Adrenal gland (tissue), 9 donors: ENCODE measurements at regions not wholly inside any gene's neighbourhood (a gene's known extent, or its start where the extent isn't known, plus 50 kb on each side); places are given as distances from the start of the nearest gene placed in this dataset.

Source experiments
- DNase-seq, 7 donors: peaks; one replicate each; pipeline ENCODE4 v3.0.0-alpha.2; 2019 to 2020
- H3K27ac ChIP-seq, 5 donors: fragments of 200-600 bp; sonication (generic) in 4 of 5; 1 replicate in 3 of 5; 2 replicates in 2 of 5; pipeline versions ENCODE4 v1.5.1 to v1.8.0; 2016 to 2020; ENCODE audit warnings: mild to moderate bottlenecking in 1 of 5
- H3K27me3 ChIP-seq: fragments of 200-600 bp; 2 replicates; pipeline ENCODE4 v1.8.0; 2021
- H3K36me3 ChIP-seq, 2 donors: fragments of 200-600 bp; replicated peaks in 1 of 2; 1 replicate in 1 of 2; 2 replicates in 1 of 2; pipeline versions ENCODE4 v1.5.1 to v1.8.0; 2018 to 2022
- H3K4me1 ChIP-seq, 2 donors: fragments of 200-600 bp; replicated peaks in 1 of 2; 1 replicate in 1 of 2; 2 replicates in 1 of 2; pipeline versions ENCODE4 v1.5.1 to v1.8.0; 2018 to 2021
- H3K4me3 ChIP-seq, 4 donors: fragments of 200-600 bp; sonication (generic) in 3 of 4; one replicate each; pipeline ENCODE4 v1.5.1; 2016 to 2018
- H3K9me3 ChIP-seq, 3 donors: fragments of 200-600 bp; sonication (generic) in 1 of 3; replicated peaks in 1 of 3; 1 replicate in 2 of 3; 2 replicates in 1 of 3; pipeline versions ENCODE4 v1.5.1 to v1.8.0; 2016 to 2021
- CTCF ChIP-seq, 6 experiments: fragments of 450-650 bp in 4 of 6; fragments of 200-600 bp in 2 of 6; sonication (generic) in 1 of 6; IDR thresholded peaks; 1 replicate in 5 of 6; 2 replicates in 1 of 6; pipeline versions ENCODE4 v1.5.1 to v1.8.0; 2016 to 2021; ENCODE audit warnings: antibody characterized with exemption in 6 of 6, mild to moderate bottlenecking in 2 of 6, moderate library complexity in 1 of 6
- POLR2A ChIP-seq, 2 donors: fragments of 450-650 bp; IDR thresholded peaks; one replicate each; pipeline ENCODE4 v1.6.1; 2017; ENCODE audit warnings: antibody characterized with exemption in 2 of 2, mild to moderate bottlenecking in 2 of 2, moderate library complexity in 1 of 2
- WGBS, 4 donors: extraction: QIAGEN DNeasy Blood & Tissue Kit in 2 of 4; methylation state at CpG; one replicate each; pipeline versions ENCODE4 v1.1.5 to v1.1.7; 2013 to 2017; 5-methylcytosine and 5-hydroxymethylcytosine counted together
- intact Hi-C, 2 donors: fragments of 100-400 bp; cut with DNase I; formaldehyde crosslinking; loops; one replicate each; pipeline versions ENCODE4 v1.14.1 to v1.15.0; 2022 to 2023
- donor health status: healthy with polysubstance abuse.
- donor health status: Bipolar disorder and iron deficiency.
- donor health status: DM: yes; HTN: yes; CAD: no.
- donor health status: DM: no; HTN: no; CAD: no.
- donor health status: DM: no; HTN: no; CAD: no.

- no peak for TF ChIP-seq CTCF (IDR thresholded peaks at IDR 0.05)
- TF ChIP-seq POLR2A (IDR thresholded peaks at IDR 0.05): no peak
- 32 to 53% (median 47%) methylated on average over 6 of the region's 6 CpGs for WGBS, 4 donors
Observed at GRCh38 chr12:114302606-114303315, 103.2 kb downstream of the TBX5 start.

DNA sequence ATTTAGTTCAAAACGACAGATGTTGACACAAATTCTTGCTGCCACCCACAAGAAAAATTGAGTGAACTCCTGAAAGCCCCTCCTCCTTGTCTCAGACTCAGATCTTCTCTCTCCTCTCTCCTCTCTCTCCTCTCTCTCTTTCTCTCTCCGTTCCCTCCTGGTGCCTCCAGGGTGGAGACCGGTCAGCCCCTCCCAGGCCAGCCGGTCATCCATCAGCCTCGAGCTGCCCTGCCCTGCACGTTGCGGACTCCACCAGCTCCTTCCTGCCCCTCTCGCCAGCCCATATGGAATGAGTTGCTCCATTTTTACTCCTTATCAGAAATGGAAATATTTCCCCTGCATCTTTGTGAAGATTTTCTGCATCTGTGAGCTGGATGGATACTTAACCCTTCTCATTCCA is 103.8 kb downstream of the TBX5 start:
- no peak overlapping the region for H3K27ac ChIP-seq
- no peaks in the 10 kb centered on the region for H3K27me3 ChIP-seq
- H3K4me3 ChIP-seq: no peak overlapping the region
- H3K36me3 ChIP-seq: no peaks in the 10 kb centered on the region
- TF ChIP-seq POLR2A (IDR thresholded peaks at IDR 0.05): no peak
- TF ChIP-seq CTCF (IDR thresholded peaks at IDR 0.05): no peak
- intact Hi-C loops: no loop called here
- WGBS, 4 donors: 15 to 18% (median 16%) methylated on average over 8 of the region's 8 CpGs
- no peak for DNase-seq
- no peaks in the 10 kb centered on the region for H3K9me3 ChIP-seq
- no peaks in the 10 kb centered on the region for H3K4me1 ChIP-seq

More at GRCh38 chr12:114302606-114303315, 103.2 kb downstream of the TBX5 start:
- H3K4me3 ChIP-seq: no peak overlapping the region
- H3K27me3 ChIP-seq: no peaks in the 10 kb centered on the region
- DNase-seq: no peak
- H3K27ac ChIP-seq: no peak overlapping the region
- intact Hi-C loops: no loop called here
- no peaks in the 10 kb centered on the region for H3K36me3 ChIP-seq
- no peaks in the 10 kb centered on the region for H3K9me3 ChIP-seq
- no peaks in the 10 kb centered on the region for H3K4me1 ChIP-seq

DNA sequence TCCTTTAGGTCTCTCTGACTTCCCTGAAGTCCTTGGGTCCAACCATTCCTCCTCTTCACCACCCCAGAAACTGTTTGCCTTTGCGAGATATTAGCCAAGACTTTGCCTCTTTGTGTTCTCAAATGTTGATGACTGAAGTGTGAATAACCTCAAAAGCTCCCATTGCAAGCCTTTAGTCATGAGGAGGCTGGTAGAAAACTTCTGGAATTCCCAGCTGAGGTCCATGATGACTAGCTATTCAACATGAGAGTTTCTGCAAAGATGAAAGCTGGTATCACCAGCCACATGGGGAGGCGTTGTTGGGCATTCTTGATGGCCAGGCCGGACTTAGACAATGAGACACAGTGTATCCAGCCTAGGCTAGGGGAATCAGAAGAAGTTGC is 111.7 kb downstream of the TBX5 start:
- no peak overlapping the region for H3K27ac ChIP-seq
- DNase-seq: no peak
- no peaks in the 10 kb centered on the region for H3K4me1 ChIP-seq
- no peaks in the 10 kb centered on the region for H3K27me3 ChIP-seq
- intact Hi-C loops: no loop called here
- no peak overlapping the region for H3K4me3 ChIP-seq
- TF ChIP-seq POLR2A (IDR thresholded peaks at IDR 0.05): no peak
- TF ChIP-seq CTCF (IDR thresholded peaks at IDR 0.05): no peak
- 77 to 88% (median 82%) methylated on average over 3 of the region's 3 CpGs for WGBS, 4 donors
- H3K36me3 ChIP-seq: no peaks in the 10 kb centered on the region
- no peaks in the 10 kb centered on the region for H3K9me3 ChIP-seq

DNA sequence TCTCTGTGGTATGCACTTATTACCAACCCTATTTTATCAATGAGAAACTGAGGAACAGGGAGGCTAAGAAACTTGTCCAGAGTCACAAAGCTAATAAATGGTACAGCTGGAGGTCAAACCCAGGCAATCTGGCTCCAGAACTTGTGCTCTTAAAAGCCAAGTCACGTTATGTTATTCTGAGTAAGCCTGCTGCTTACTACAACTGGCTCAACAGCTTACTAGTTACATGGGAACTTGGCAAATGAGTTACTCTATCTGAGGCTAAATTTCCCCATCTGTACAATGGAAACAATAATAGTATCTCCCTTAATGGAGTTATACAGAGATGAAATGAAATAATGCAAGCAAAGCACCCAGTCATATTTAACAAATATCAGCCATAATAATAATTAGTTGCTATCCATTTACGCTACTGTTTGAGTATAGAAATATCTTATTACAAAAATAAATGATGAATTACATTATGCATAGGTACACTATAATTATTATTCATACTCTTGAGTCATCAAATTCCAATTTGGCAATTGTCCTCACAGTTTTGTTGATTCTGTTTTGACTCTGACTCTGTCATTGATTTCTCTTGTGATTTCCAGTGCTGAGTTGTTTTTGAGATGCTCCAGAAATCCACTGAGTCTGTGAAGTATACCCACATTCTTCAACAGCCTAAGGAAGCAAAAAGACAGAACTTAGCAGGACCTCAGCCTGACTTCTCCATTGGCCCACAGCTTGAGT is 112.2 kb downstream of the TBX5 start:
- Histone ChIP-seq H3K27ac (no peak overlapping the region), H3K36me3 (no peaks in the 10 kb centered on the region), H3K4me1 (no peaks in the 10 kb centered on the region), H3K27me3 (no peaks in the 10 kb centered on the region), H3K9me3 (no peaks in the 10 kb centered on the region), H3K4me3 (no peak overlapping the region)
- intact Hi-C loops: no loop called here
- 67 to 86% (median 78%) methylated on average over 2 of the region's 2 CpGs for WGBS, 4 donors
- TF ChIP-seq POLR2A (IDR thresholded peaks at IDR 0.05): no peak
- no peak for DNase-seq
